H1 (cell line): ENCODE measurements at regions not wholly inside any gene's neighbourhood (a gene's known extent, or its start where the extent isn't known, plus 50 kb on each side); places are given as distances from the start of the nearest gene placed in this dataset.
"Not testable (repeated sequence)": the region's sequence is repeated elsewhere in the genome, so short reads cannot be mapped to it uniquely, and the experiment has no call there.

Experiments used
- CTCF ChIA-PET: fragments of 300-600 bp; sonication (Branson Sonifier 250); formaldehyde crosslinking; loops from one replicate; lab custom pipeline; 2021; ENCODE audit not compliant: partially characterized antibody; lab: Charles Lee
- POLR2A ChIA-PET: fragments of 300-600 bp; sonication (Branson Sonifier 250); formaldehyde crosslinking; loops from one replicate; lab custom pipeline; 2021; ENCODE audit warnings: inconsistent platforms; ENCODE audit not compliant: partially characterized antibody; lab: Charles Lee
- DNase-seq, 2 experiments: peaks; one replicate each; pipeline versions ENCODE4 v3.0.0 to v3.0.0-alpha.2; 2010 to 2022; ENCODE audit warnings: low spot score in 2 of 2, low read depth in 1 of 2, mixed read lengths in 1 of 2
- FAIRE-seq: peaks from 2 replicates; lab custom pipeline; 2011; peaks lifted over from hg19 to GRCh38; lab: Jason Lieb, UNC
- H2AFZ ChIP-seq: 2 replicates; pipeline ENCODE4 v1.8.1; 2012; ENCODE audit warnings: low read length, inconsistent platforms
- H2AK5ac ChIP-seq: 2 replicates; pipeline ENCODE4 v1.6.1; 2013; ENCODE audit warnings: low read depth, low read length
- H2BK120ac ChIP-seq: replicated peaks from 2 replicates; pipeline ENCODE3; 2013; ENCODE audit warnings: low read depth, low read length, inconsistent platforms
- H2BK12ac ChIP-seq: 2 replicates; pipeline ENCODE4 v1.6.1; 2013; ENCODE audit warnings: low read depth, low read length
- H2BK15ac ChIP-seq: 2 replicates; pipeline ENCODE4 v1.6.1; 2013; ENCODE audit warnings: low read length
- H2BK20ac ChIP-seq: 2 replicates; pipeline ENCODE4 v1.6.1; 2013; ENCODE audit warnings: low read length
- H2BK5ac ChIP-seq: 2 replicates; pipeline ENCODE4 v1.6.1; 2013; ENCODE audit warnings: low read depth, low read length
- H3K14ac ChIP-seq: 2 replicates; pipeline ENCODE4 v1.6.1; 2013; ENCODE audit warnings: inconsistent platforms; ENCODE audit not compliant: insufficient read length
- H3K18ac ChIP-seq: 2 replicates; pipeline ENCODE4 v1.6.1; 2013; ENCODE audit warnings: low read length; ENCODE audit errors: extremely low read depth
- H3K23ac ChIP-seq: 2 replicates; pipeline ENCODE4 v1.6.1; 2013; ENCODE audit warnings: inconsistent platforms; ENCODE audit not compliant: insufficient read length
- H3K23me2 ChIP-seq: 2 replicates; pipeline ENCODE4 v1.6.1; 2013; ENCODE audit warnings: low read depth, low read length
- H3K27ac ChIP-seq: 2 replicates; pipeline ENCODE4 v1.6.1; 2011; ENCODE audit warnings: low read depth, low read length, inconsistent platforms
- H3K27me3 ChIP-seq, 4 experiments: replicated peaks in 1 of 4; 1 replicate in 1 of 4; 2 replicates in 3 of 4; pipeline versions ENCODE4 v1.6.1 to v1.8.1; 2011 to 2013; ENCODE audit warnings: low read length in 3 of 4, mild to moderate bottlenecking in 3 of 4, inconsistent platforms in 2 of 4, mixed read lengths in 2 of 4, moderate library complexity in 1 of 4; ENCODE audit not compliant: control insufficient read depth in 3 of 4, insufficient read depth in 3 of 4; ENCODE audit errors: extremely low read depth in 1 of 4
- H3K36me3 ChIP-seq, 4 experiments: 2 replicates each; pipeline versions ENCODE4 v1.6.1 to v1.8.1; 2011 to 2013; ENCODE audit warnings: mild to moderate bottlenecking in 4 of 4, low read length in 3 of 4, moderate library complexity in 2 of 4, control low read depth in 1 of 4, inconsistent platforms in 1 of 4; ENCODE audit not compliant: insufficient read depth in 4 of 4, control insufficient read depth in 2 of 4
- H3K4ac ChIP-seq: replicated peaks from 2 replicates; pipeline ENCODE3; 2013; ENCODE audit warnings: low read length, low read depth, mixed read lengths, inconsistent platforms; ENCODE audit not compliant: insufficient read length
- H3K4me1 ChIP-seq, 4 experiments: replicated peaks in 1 of 4; 1 replicate in 1 of 4; 2 replicates in 3 of 4; pipeline versions ENCODE4 v1.6.1 to v1.8.1; 2011 to 2013; ENCODE audit warnings: low read length in 3 of 4, inconsistent platforms in 2 of 4, mixed read lengths in 1 of 4; ENCODE audit not compliant: insufficient read depth in 4 of 4, control insufficient read depth in 3 of 4
- H3K4me2 ChIP-seq, 2 experiments: 2 replicates each; pipeline versions ENCODE4 v1.6.1 to v1.8.1; 2011 to 2013; ENCODE audit warnings: low read depth in 2 of 2, low read length in 2 of 2, control low read depth in 1 of 2, inconsistent platforms in 1 of 2, mild to moderate bottlenecking in 1 of 2; ENCODE audit not compliant: insufficient read depth in 1 of 2
- H3K4me3 ChIP-seq, 4 experiments: fragments of 200-600, 300-600 bp in 1 of 4; sonication (generic), shearing (Covaris generic), sonication (Bioruptor Twin) in 1 of 4; 2 replicates each; pipeline versions ENCODE4 v1.5.1 to v1.8.1; 2011 to 2016; ENCODE audit warnings: low read length in 4 of 4, low read depth in 3 of 4, control low read depth in 2 of 4, inconsistent platforms in 2 of 4, mild to moderate bottlenecking in 2 of 4, mixed read lengths in 1 of 4, moderate library complexity in 1 of 4; ENCODE audit not compliant: insufficient read depth in 2 of 4; ENCODE audit errors: extremely low read depth in 1 of 4
- H3K56ac ChIP-seq: replicated peaks from 2 replicates; pipeline ENCODE3; 2013; ENCODE audit warnings: low read depth, mild to moderate bottlenecking, mixed read lengths, low read length, inconsistent platforms; ENCODE audit not compliant: insufficient read length
- H3K79me1 ChIP-seq: 2 replicates; pipeline ENCODE4 v1.6.1; 2013; ENCODE audit warnings: low read depth, low read length, control low read depth
- H3K79me2 ChIP-seq, 2 experiments: 2 replicates each; pipeline versions ENCODE4 v1.6.1 to v1.8.1; 2012 to 2013; ENCODE audit warnings: low read length in 2 of 2, mild to moderate bottlenecking in 2 of 2, inconsistent platforms in 1 of 2; ENCODE audit not compliant: insufficient read depth in 2 of 2, control insufficient read depth in 1 of 2
- H3K9ac ChIP-seq, 4 experiments: replicated peaks in 1 of 4; 1 replicate in 1 of 4; 2 replicates in 3 of 4; pipeline versions ENCODE4 v1.6.1 to v1.8.1; 2011 to 2013; ENCODE audit warnings: low read depth in 3 of 4, low read length in 3 of 4, control low read depth in 2 of 4, mild to moderate bottlenecking in 2 of 4, moderate library complexity in 2 of 4, inconsistent platforms in 1 of 4; ENCODE audit errors: extremely low read depth in 1 of 4
- H3K9me3 ChIP-seq, 2 experiments: 2 replicates each; pipeline versions ENCODE4 v1.6.1 to v1.8.1; 2012 to 2013; ENCODE audit warnings: mild to moderate bottlenecking in 2 of 2, moderate library complexity in 2 of 2, control low read depth in 1 of 2, inconsistent platforms in 1 of 2, low read depth in 1 of 2, low read length in 1 of 2, mixed read lengths in 1 of 2; ENCODE audit not compliant: insufficient read depth in 2 of 2
- H4K20me1 ChIP-seq, 2 experiments: replicated peaks in 1 of 2; 2 replicates each; pipeline versions ENCODE3 to v1.8.1; 2011 to 2013; ENCODE audit warnings: inconsistent platforms in 2 of 2, low read length in 2 of 2, mild to moderate bottlenecking in 1 of 2; ENCODE audit not compliant: insufficient read depth in 2 of 2, control insufficient read depth in 1 of 2
- H4K5ac ChIP-seq: 2 replicates; pipeline ENCODE4 v1.6.1; 2013; ENCODE audit warnings: low read length, low read depth, mixed read lengths, inconsistent platforms; ENCODE audit not compliant: insufficient read length
- H4K8ac ChIP-seq: 2 replicates; pipeline ENCODE4 v1.8.0; 2013; ENCODE audit warnings: mild to moderate bottlenecking, moderate library complexity, low read length, inconsistent platforms; ENCODE audit not compliant: insufficient read depth; ENCODE audit errors: extremely low read depth
- H4K91ac ChIP-seq: replicated peaks from 2 replicates; pipeline ENCODE3; 2013; ENCODE audit warnings: low read length, mixed read lengths, inconsistent platforms; ENCODE audit not compliant: insufficient read length
- WGBS, 2 experiments: shearing (Covaris generic) in 1 of 2; methylation state at CpG; one replicate each; pipeline versions ENCODE4 v1.1.6 to v1.1.7; 2013 to 2015; ENCODE audit warnings: low lambda C conversion rate in 2 of 2, mixed read lengths in 2 of 2, inconsistent platforms in 1 of 2, low coverage in 1 of 2, missing lambda C conversion rate in 1 of 2; ENCODE audit not compliant: insufficient replicate concordance in 2 of 2, insufficient coverage in 1 of 2, insufficient read length in 1 of 2; ENCODE audit errors: extremely low coverage in 1 of 2, missing lambda C conversion rate in 1 of 2; 5-methylcytosine and 5-hydroxymethylcytosine counted together

GRCh38 chrY:18858484-18859191 lies 85.1 kb upstream of the HSFY2 start:
- DNase-seq, H2BK120ac ChIP-seq, H3K4me2 ChIP-seq, H3K23ac ChIP-seq, H3K27ac ChIP-seq, H3K14ac ChIP-seq, H3K18ac ChIP-seq, CTCF ChIA-PET, H3K4me1 ChIP-seq, H3K9ac ChIP-seq, H3K9me3 ChIP-seq, H4K20me1 ChIP-seq, H3K56ac ChIP-seq, H3K79me2 ChIP-seq, H3K27me3 ChIP-seq, H3K4ac ChIP-seq, H2AFZ ChIP-seq, H2BK15ac ChIP-seq, FAIRE-seq, H3K79me1 ChIP-seq, H2BK12ac ChIP-seq, H3K23me2 ChIP-seq, POLR2A ChIA-PET, H3K4me3 ChIP-seq, H4K8ac ChIP-seq, H3K36me3 ChIP-seq, H2BK20ac ChIP-seq, H4K91ac ChIP-seq, H2BK5ac ChIP-seq, H2AK5ac ChIP-seq, H4K5ac ChIP-seq: not testable (repeated sequence)
- WGBS, 2 experiments = no CpG with 5 or more reads among the region's 2 CpGs

GRCh38 chrY:18855184-18855583 lies 81.6 kb upstream of the HSFY2 start:
- H3K9ac ChIP-seq, CTCF ChIA-PET, H3K56ac ChIP-seq, H2BK120ac ChIP-seq, H3K4ac ChIP-seq, H4K20me1 ChIP-seq, H3K79me1 ChIP-seq, H4K5ac ChIP-seq, H2BK15ac ChIP-seq, H3K18ac ChIP-seq, H3K9me3 ChIP-seq, H3K23ac ChIP-seq, H3K27me3 ChIP-seq, H3K4me1 ChIP-seq, H2BK5ac ChIP-seq, POLR2A ChIA-PET, H2BK20ac ChIP-seq, H3K23me2 ChIP-seq, H3K14ac ChIP-seq, H2AFZ ChIP-seq, H3K4me3 ChIP-seq, DNase-seq, H2AK5ac ChIP-seq, H4K8ac ChIP-seq, H4K91ac ChIP-seq, H2BK12ac ChIP-seq, H3K79me2 ChIP-seq, H3K27ac ChIP-seq, H3K36me3 ChIP-seq, H3K4me2 ChIP-seq: not testable (repeated sequence)
- WGBS, 2 experiments = no CpG with 5 or more reads among the region's 2 CpGs
- peak; percentile 50 for FAIRE-seq
